RPMI8226 (cell line): ENCODE measurements at regions not wholly inside any gene's neighbourhood (a gene's known extent, or its start where the extent isn't known, plus 50 kb on each side); places are given as distances from the start of the nearest gene placed in this dataset.

ENCODE experiments used
- DNase-seq: peaks from one replicate; pipeline ENCODE4 v3.0.0-alpha.2; 2015

- DNase-seq = no peak
Observed at GRCh38 chr5:165781738-165782137, 2276.3 kb downstream of the MAT2B start.

GRCh38 chr5:165783024-165783423, 2277.6 kb downstream of the MAT2B start:
- DNase-seq = no peak

GRCh38 chr5:165786073-165786472, 2280.7 kb downstream of the MAT2B start:
- DNase-seq = no peak

- no peak for DNase-seq
Observed at GRCh38 chr5:165795073-165795472, 2289.7 kb downstream of the MAT2B start.

- no peak for DNase-seq
Observed at GRCh38 chr5:165805756-165806155, 2300.3 kb downstream of the MAT2B start.

- DNase-seq = no peak
Observed at GRCh38 chr5:165808335-165808734, 2302.9 kb downstream of the MAT2B start.

GRCh38 chr5:165809914-165810313, 2304.5 kb downstream of the MAT2B start:
- DNase-seq = no peak

GRCh38 chr5:165829504-165829903, 2324.1 kb downstream of the MAT2B start:
- DNase-seq = no peak

GRCh38 chr5:165834891-165835290, 2329.5 kb downstream of the MAT2B start:
- DNase-seq = no peak

- no peak for DNase-seq
Observed at GRCh38 chr5:165836046-165836445, 2330.6 kb downstream of the MAT2B start.

- DNase-seq = no peak
Observed at GRCh38 chr5:165837286-165837685, 2331.9 kb downstream of the MAT2B start.

GRCh38 chr5:165844571-165844970, 2339.2 kb downstream of the MAT2B start:
- no peak for DNase-seq

GRCh38 chr5:165858118-165858517, 2352.7 kb downstream of the MAT2B start:
- DNase-seq = no peak

- no peak for DNase-seq
Observed at GRCh38 chr5:165859251-165859650, 2353.8 kb downstream of the MAT2B start.

GRCh38 chr5:165863239-165863638, 2357.8 kb downstream of the MAT2B start:
- no peak for DNase-seq

GRCh38 chr5:165871291-165871690, 2365.9 kb downstream of the MAT2B start:
- no peak for DNase-seq

- DNase-seq = no peak
Observed at GRCh38 chr5:165874851-165875250, 2369.4 kb downstream of the MAT2B start.

GRCh38 chr5:165876538-165876937, 2371.1 kb downstream of the MAT2B start:
- no peak for DNase-seq

GRCh38 chr5:165877475-165877874, 2372.1 kb downstream of the MAT2B start:
- no peak for DNase-seq

- DNase-seq = no peak
Observed at GRCh38 chr5:165881259-165881658, 2375.8 kb downstream of the MAT2B start.

- no peak for DNase-seq
Observed at GRCh38 chr5:165882099-165882498, 2376.7 kb downstream of the MAT2B start.

- no peak for DNase-seq
Observed at GRCh38 chr5:165885623-165886350, 2380.4 kb downstream of the MAT2B start.

- no peak for DNase-seq
Observed at GRCh38 chr5:165887147-165887546, 2381.7 kb downstream of the MAT2B start.

GRCh38 chr5:165892383-165892782, 2387.0 kb downstream of the MAT2B start:
- no peak for DNase-seq

- no peak for DNase-seq
Observed at GRCh38 chr5:165894916-165895315, 2389.5 kb downstream of the MAT2B start.
